Body of pancreas (tissue), 4 donors: ENCODE measurements at regions not wholly inside any gene's neighbourhood (a gene's known extent, or its start where the extent isn't known, plus 50 kb on each side); places are given as distances from the start of the nearest gene placed in this dataset.

ENCODE experiments used
- ATAC-seq: fragments of 150-250 bp; one replicate; pipeline ENCODE4 v1.9.1; 2016
- DNase-seq, 4 donors: peaks; one replicate each; pipeline ENCODE4 v3.0.0-alpha.2; 2019
- H3K27ac ChIP-seq, 4 donors: fragments of 200-600 bp; sonication (generic); 1 replicate in 3 of 4; 2 replicates in 1 of 4; pipeline versions ENCODE4 v1.5.1 to v1.6.1; 2016 to 2019; ENCODE audit warnings: mild to moderate bottlenecking in 1 of 4, mixed read lengths in 1 of 4, moderate library complexity in 1 of 4
- H3K27me3 ChIP-seq, 2 donors: fragments of 200-600 bp; sonication (generic); one replicate each; pipeline ENCODE4 v1.6.0; 2016; ENCODE audit warnings: mild to moderate bottlenecking in 1 of 2
- H3K36me3 ChIP-seq, 2 donors: fragments of 200-600 bp; sonication (generic); replicated peaks in 1 of 2; 2 replicates each; pipeline ENCODE4 v1.5.1; 2016; ENCODE audit warnings: low read depth in 2 of 2; ENCODE audit not compliant: insufficient read depth in 1 of 2
- H3K4me1 ChIP-seq: fragments of 200-600 bp; sonication (generic); one replicate; pipeline ENCODE4 v1.6.0; 2016
- H3K4me3 ChIP-seq, 2 donors: fragments of 200-600 bp; sonication (generic); 1 replicate in 1 of 2; 2 replicates in 1 of 2; pipeline ENCODE4 v1.5.1; 2016 to 2019
- H3K9me3 ChIP-seq, 3 donors: fragments of 200-600 bp; sonication (generic); 1 replicate in 2 of 3; 2 replicates in 1 of 3; pipeline ENCODE4 v1.5.1; 2016
- CTCF ChIP-seq, 7 experiments: fragments of 450-650 bp in 4 of 7; fragments of 200-600 bp in 3 of 7; sonication (generic) in 3 of 7; IDR thresholded peaks; one replicate each; pipeline ENCODE4 v1.5.1; 2016 to 2019; ENCODE audit warnings: antibody characterized with exemption in 7 of 7
- POLR2A ChIP-seq, 3 donors: fragments of 450-650 bp; IDR thresholded peaks; one replicate each; pipeline ENCODE4 v1.6.1; 2016; ENCODE audit warnings: antibody characterized with exemption in 3 of 3, mild to moderate bottlenecking in 2 of 3
- WGBS, 2 donors: methylation state at CpG; one replicate each; pipeline ENCODE4 v1.1.5; 2017; 5-methylcytosine and 5-hydroxymethylcytosine counted together
- intact Hi-C: fragments of 100-400 bp; cut with DNase I; formaldehyde crosslinking; loops from one replicate; pipeline ENCODE4 v1.15.1; 2023

GRCh38 chr22:48675141-48675829 is 1152.4 kb downstream of the BRD1 start:
- DNase-seq (no peak), ATAC-seq (no peak)
- Histone ChIP-seq H3K36me3 (no peaks in the 10 kb centered on the region), H3K4me1 (no peaks in the 10 kb centered on the region), H3K27me3 (no peaks in the 10 kb centered on the region), H3K9me3 (peaks cover 0 to 15% (median 0%) of the 10 kb centered on the region in 3 donors), H3K4me3 (no peak overlapping the region), H3K27ac (no peak overlapping the region)
- WGBS, 2 donors, result 77 to 82% methylated on average over 9 to 15 of the region's 15 CpGs
- TF ChIP-seq CTCF (IDR thresholded peaks at IDR 0.05) (no peak), POLR2A (IDR thresholded peaks at IDR 0.05) (no peak)
- intact Hi-C loops, result no loop called here

- H3K27ac ChIP-seq, result no peak overlapping the region
- DNase-seq (peak in 1 of 4 donors; percentile 5), ATAC-seq (no peak)
- WGBS, 2 donors, result 73 to 75% methylated on average over 23 to 24 of the region's 24 CpGs
- no peaks in the 10 kb centered on the region for H3K27me3 ChIP-seq
- TF ChIP-seq CTCF (IDR thresholded peaks at IDR 0.05) (no peak), POLR2A (IDR thresholded peaks at IDR 0.05) (no peak)
- intact Hi-C loops, result no loop called here
- no peaks in the 10 kb centered on the region for H3K4me1 ChIP-seq
- no peak overlapping the region for H3K4me3 ChIP-seq
- no peaks in the 10 kb centered on the region for H3K36me3 ChIP-seq
- peaks cover 0 to 15% (median 0%) of the 10 kb centered on the region in 3 donors for H3K9me3 ChIP-seq
These were observed 1153.7 kb downstream of the BRD1 start for GRCh38 chr22:48673806-48674500.

GRCh38 chr22:48672387-48672786 is 1155.3 kb downstream of the BRD1 start:
- intact Hi-C loops, result no loop called here
- H3K27ac ChIP-seq, result no peak overlapping the region
- no peak overlapping the region for H3K4me3 ChIP-seq
- no peaks in the 10 kb centered on the region for H3K4me1 ChIP-seq
- ATAC-seq (no peak), DNase-seq (no peak)
- 73 to 78% methylated on average over 3 of the region's 3 CpGs for WGBS, 2 donors
- TF ChIP-seq POLR2A (IDR thresholded peaks at IDR 0.05) (no peak), CTCF (IDR thresholded peaks at IDR 0.05) (no peak)
- H3K9me3 ChIP-seq, result peaks cover 0 to 15% (median 0%) of the 10 kb centered on the region in 3 donors
- no peaks in the 10 kb centered on the region for H3K27me3 ChIP-seq
- H3K36me3 ChIP-seq, result no peaks in the 10 kb centered on the region

- Histone ChIP-seq H3K27me3 (no peaks in the 10 kb centered on the region), H3K4me3 (no peak overlapping the region), H3K9me3 (peaks cover 0 to 15% (median 0%) of the 10 kb centered on the region in 3 donors), H3K4me1 (no peaks in the 10 kb centered on the region), H3K27ac (no peak overlapping the region), H3K36me3 (no peaks in the 10 kb centered on the region)
- ATAC-seq, result no peak
- intact Hi-C loops, result no loop called here
- 63% methylated on average over 5 of the region's 5 CpGs for WGBS, 2 donors
- no peak for DNase-seq
- TF ChIP-seq CTCF (IDR thresholded peaks at IDR 0.05) (no peak), POLR2A (IDR thresholded peaks at IDR 0.05) (no peak)
These were observed 1156.9 kb downstream of the BRD1 start for GRCh38 chr22:48670731-48671130.
